Middle frontal gyrus (tissue), 1 donor: ENCODE measurements at regions not wholly inside any gene's neighbourhood (a gene's known extent, or its start where the extent isn't known, plus 50 kb on each side); places are given as distances from the start of the nearest gene placed in this dataset.

Source experiments
- DNase-seq: peaks from one replicate; pipeline ENCODE4 v3.0.0-alpha.2; 2015; ENCODE audit warnings: low spot score; ENCODE audit errors: extremely low spot score

DNA sequence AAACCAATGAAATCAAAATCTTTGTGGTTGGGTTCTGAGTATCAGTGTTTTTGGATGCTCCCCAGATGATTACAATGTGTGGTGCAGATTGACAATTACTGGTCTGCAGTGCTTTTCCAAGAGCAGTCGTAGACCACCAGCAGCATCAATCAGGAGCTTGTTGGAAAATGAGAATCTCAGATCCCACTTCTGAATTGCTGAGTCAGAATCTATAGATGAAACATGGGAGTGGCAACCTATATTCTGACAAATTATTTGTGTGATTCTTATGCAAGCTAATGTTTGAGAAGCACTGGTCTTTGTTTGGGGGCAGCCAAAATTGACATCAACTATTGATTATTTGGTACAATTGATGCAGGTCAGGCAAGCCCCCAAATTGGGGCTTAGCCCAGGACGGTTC lies 539.9 kb upstream of the BTBD3 start:
- no peak for DNase-seq

GRCh38 chr20:11378252-11378651 lies 539.4 kb upstream of the BTBD3 start:
- no peak for DNase-seq

DNA sequence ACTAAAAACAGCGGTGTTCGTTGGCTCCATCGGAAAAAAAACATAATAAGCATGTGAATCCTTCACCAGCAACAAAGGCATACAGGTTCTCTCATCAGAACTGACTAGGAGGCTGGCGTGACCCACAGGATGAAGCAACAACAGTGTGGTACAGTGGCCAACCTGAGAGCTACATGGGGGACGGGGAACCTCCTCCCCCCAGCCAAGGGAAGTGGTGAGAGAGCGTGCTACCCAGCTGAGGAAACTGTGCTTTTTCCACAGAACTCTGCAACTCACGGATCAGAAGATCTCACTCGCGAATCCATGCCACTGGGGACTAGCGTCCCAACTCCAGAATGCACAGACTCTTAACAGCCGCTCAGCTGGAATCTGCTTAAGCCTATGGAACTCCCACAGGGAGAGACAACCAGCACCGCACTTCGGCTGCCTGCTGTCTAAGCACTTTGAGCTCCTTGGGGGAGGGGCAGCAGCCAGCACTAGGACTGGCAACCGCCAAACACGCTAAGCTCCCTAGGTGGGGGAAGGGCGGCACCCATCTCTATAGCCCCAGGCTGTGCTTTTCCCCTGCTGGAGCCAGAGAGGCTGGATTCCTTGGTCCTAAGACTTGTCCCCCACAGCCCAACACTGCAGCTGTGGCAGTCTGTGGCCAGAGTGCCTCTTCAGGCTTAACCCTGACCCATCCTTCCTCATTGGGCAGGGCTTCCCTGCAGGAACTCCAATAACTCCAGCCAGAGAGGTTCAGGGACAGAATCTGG lies 538.3 kb upstream of the BTBD3 start:
- DNase-seq = no peak

DNA sequence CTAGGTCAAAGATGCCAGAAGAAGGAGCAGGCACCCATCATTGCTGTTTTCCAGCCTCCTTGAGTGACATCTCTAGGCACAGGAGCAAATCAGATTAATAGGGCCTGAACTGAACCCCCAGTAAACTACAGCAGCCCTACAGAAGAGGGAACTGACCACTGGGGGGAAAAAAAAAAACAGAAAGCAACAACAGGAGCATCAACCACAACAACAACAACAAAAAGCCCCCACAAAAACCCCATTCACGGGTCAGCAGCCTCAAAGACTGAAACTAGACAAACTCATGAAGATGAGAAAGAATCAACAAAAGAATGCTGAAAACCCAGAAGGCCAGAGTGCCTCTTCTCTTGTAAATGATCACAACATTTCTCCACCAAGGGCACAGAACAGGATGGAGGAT lies 537.4 kb upstream of the BTBD3 start:
- DNase-seq = no peak

- no peak for DNase-seq
Measured at GRCh38 chr20:11387189-11387754, 530.4 kb upstream of the BTBD3 start.

DNA sequence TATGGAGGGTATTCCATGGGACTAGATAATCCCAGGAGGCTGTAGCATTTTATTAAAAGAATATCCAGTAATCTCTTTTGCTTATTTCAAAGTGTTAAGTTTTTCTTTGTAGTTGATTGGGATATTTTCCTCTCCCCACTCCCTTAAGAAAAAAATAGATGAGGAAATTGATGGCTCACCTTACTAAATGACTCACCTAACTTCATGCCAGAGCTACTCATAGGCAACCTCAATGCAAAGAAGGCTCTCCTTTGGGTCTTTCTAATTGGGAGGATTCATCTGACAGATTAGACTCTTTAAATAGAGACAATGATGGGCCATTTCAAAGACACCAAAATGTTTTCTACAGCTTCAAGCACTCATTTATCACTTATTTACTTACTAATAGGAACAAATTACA lies 528.5 kb upstream of the BTBD3 start:
- no peak for DNase-seq

DNA sequence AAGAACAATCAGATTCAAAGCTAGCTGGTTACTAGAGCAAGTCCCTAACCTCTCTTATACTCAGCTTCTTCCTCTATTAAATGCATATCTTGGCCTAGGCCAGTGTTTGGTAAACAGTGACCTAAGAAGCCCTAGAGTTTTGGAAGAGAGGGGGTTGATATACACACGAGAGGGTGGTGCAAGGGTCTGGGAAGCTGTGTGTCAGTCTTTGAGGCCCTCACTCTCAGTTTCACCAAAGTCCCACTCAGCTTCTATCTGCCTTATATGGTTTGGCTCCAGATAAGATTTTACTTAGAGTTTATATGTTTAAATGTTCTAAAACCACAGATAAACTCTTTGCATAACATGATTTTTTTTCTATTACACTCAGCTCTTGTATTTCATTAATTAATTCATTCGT lies 526.1 kb upstream of the BTBD3 start:
- DNase-seq = no peak

DNA sequence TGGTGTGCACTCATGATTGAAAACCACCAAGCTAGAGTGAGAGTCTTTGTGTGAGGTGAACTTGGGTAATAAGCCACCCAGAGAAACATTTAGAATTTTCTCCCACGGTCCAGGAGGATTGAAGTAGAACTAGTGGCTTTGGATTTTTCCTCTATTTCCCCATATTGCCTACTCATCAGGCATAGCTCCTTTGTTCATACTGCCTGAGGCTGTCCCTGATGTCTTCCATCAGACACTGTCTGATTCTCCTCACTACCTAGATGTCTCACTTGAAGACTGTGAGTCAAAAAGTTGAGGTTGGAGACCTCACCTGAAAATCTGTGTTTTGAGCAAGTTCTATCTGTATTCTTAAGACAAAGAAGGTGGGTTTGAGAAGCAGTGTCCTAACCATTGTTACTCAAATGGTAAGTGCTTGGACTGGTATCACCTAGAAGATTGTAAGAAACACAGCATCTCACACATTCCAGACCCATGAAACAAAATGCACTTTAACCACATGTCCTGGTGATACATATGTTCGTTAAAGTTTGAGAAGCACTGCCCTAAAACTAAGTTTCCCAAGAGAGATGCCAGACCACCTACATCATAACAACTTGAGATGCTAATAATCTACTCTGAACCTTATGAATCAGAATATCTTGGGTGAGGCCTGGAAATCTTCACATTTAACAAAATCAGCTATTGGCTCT lies 523.4 kb upstream of the BTBD3 start:
- no peak for DNase-seq

DNA sequence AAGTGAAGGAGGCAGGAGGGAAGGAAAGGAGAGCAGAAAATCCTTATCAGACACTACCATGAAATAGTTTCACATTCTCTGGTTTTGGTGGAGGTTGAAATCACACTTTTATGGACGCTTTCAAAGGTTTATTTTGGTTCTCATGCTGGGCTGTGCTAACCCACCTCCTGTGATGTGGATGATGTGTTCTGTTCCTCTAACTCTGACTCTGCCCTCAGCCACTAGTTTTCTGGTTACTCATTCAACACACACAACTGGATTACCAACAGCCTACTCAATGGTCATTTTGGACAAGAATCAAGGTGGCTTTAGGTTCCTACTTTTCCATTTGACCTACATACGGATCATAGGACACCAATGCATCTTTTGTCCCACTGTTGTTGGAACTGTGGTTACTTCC lies 522.1 kb upstream of the BTBD3 start:
- DNase-seq = no peak

DNA sequence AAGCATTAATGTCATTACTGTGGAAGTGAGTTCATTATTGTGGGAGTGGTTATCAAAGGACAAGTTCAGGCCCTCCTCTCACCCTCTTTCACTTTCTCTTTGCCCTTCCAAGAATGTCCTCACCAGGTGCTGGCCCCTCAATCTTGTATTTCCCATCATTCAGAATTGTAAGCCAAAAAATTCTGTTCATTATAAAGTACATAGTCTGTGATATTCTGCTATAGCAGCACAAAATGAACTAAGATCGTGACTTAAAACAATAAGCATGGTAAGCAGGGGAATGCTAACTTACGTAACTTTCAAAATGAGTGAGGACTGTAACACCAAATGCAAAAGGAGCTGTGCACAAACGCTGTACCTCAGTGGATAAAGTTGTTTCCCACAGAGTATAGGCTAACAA lies 515.7 kb upstream of the BTBD3 start:
- no peak for DNase-seq

DNA sequence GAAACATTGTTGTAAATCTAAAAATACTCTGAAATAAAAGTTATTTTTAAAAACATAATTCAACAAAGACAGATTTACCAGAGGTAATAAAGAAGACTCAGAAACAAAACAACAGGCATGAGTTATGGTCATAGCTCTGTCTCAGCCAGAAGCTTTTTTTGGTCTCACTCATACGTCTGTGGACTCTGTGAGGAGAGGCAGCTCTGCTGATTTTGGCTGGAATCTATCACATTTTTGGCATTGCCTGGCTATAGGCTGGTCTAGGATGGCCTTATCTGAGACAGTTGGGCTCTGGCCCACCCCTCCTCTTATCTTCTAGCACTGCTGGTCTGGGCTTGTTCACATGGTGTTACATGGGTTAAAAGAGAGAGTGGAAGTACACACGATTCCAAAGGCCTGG lies 514.0 kb upstream of the BTBD3 start:
- DNase-seq = no peak

DNA sequence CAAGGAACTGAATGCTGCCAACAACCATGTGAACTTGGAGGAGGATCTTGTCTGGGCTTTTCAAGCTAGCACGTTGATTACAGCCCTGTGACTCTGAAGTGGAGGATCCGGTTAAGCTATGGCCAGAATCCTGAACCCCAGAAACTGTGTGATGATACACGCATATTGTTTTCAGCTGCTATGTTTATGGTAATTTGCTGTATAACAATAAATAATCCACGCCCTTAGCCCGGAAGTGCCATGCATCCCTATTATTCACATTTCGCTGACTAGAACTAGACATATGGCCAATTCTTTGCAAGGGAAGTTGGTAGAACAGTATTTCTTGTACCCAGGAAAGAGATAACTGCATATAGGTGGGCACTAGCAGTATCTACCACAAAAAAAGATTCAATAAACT lies 510.8 kb upstream of the BTBD3 start:
- no peak for DNase-seq

- no peak for DNase-seq
Measured at GRCh38 chr20:11409561-11409960, 508.1 kb upstream of the BTBD3 start.

- DNase-seq = no peak
Measured at GRCh38 chr20:11411765-11412164, 505.9 kb upstream of the BTBD3 start.

- no peak for DNase-seq
Measured at GRCh38 chr20:11426948-11427347, 490.7 kb upstream of the BTBD3 start.

DNA sequence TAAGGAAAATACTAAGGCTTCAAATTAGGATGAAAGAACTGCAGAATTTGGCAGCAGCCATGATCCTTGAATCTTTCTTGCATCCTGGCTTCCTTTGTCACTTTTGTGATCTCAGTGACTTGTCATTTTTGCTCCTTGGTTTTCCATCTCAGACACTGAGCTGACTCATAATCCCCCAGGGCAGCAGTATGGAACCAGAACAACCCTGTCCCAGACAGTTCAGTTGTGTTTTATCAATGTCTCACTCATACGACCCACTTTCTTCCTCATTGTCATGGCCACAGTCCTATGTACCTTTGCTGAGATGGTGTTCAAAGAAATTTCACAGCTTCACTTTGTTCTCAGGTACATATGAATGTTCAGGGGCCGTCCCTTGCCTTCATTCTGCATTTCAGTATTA lies 488.5 kb upstream of the BTBD3 start:
- no peak for DNase-seq

DNA sequence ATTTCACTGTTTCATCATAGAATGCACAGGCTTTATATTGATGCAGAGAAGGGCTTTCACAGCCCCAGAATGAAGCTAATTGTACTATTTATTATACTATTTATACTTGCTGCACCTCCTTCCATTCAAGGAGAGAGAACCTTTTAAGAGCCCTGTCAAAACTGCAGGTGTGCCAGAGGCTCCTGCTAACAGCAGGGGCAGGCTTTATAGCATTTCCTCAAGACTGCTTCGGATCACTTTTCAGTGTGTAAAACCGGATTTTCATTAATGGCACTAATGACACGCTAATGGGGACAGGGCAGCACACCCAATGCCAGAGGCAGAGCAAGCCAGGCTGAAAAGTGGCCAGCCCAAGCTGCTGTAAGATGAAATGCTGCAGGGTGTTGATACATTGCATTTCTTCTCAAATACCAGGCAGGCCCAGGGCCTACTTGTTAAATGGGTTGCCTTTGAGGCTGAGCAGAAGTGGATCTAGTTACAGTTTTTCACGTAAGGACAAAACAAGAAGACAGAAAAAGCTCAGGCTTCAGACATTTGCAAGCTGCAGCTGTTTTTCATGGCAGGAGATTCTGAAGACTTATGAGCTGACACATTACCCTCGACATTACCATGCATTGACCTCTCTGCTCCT lies 487.7 kb upstream of the BTBD3 start:
- no peak for DNase-seq

DNA sequence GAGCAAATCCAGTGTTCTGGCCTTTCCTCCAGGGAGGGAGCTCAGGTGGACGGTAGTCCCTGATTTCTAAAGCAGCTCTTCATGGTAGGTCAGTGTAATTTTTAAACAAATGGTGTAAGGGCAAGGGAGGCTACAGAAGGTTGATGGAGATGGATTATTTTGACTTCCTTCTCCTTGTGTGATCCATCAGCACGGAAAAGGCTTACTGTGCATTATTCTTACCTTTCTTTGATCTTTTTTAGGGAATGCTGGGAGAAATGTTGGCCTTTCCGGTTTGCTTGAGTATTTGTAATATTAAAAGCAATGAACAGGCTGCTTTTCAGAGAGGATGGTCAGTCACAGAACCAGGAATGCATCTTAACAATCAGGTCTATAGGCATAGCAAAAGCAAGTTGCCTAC lies 487.0 kb upstream of the BTBD3 start:
- no peak for DNase-seq

DNA sequence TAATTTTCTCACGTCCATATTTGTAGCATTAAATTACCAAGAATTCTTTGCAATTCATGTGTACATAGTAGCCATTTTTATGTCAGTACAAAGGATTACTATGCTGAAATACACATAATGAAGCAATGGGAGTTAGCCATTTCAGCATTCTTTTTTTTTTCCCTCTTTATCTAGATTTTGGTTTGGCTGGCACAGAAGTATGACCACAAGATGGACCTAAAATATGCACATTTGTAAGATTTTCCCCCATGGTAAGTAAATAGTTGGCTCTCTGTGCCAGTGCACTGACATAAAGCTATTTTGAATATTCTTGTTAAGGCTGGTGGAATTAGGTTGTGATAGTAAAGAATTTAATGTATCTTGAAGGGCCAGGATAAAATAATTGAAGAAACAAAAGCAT lies 486.1 kb upstream of the BTBD3 start:
- DNase-seq = no peak

- DNase-seq = no peak
Measured at GRCh38 chr20:11432407-11432806, 485.3 kb upstream of the BTBD3 start.

- DNase-seq = no peak
Measured at GRCh38 chr20:11436113-11436905, 481.4 kb upstream of the BTBD3 start.

GRCh38 chr20:11437090-11437489 lies 480.6 kb upstream of the BTBD3 start:
- no peak for DNase-seq
